GM12878 (cell line): ENCODE measurements at regions not wholly inside any gene's neighbourhood (a gene's known extent, or its start where the extent isn't known, plus 50 kb on each side); places are given as distances from the start of the nearest gene placed in this dataset.

Experiments
- ATAC-seq: fragments of 200-7000 bp; cut with Tn5 transposase; 3 replicates; pipeline ENCODE4 v1.9.1; 2020; ENCODE audit warnings: mild to moderate bottlenecking, moderate library complexity
- BruUV-seq: library from RNA; stranded (reverse); fragments of 400-500 nt; replicated peaks from 2 replicates; lab custom pipeline; 2021; lab: Mats Ljungman, UMichigan
- CTCF ChIA-PET: fragments of 300-600 bp; sonication (Branson Sonifier 250); formaldehyde crosslinking; extraction: SDS; loops from one replicate; lab custom pipeline; 2021; ENCODE audit warnings: inconsistent platforms; lab: Yijun Ruan, JAX
- POLR2A ChIA-PET: fragments of 350-600 bp; formaldehyde crosslinking; extraction: SDS; loops from one replicate; lab custom pipeline; 2021; ENCODE audit warnings: inconsistent platforms; lab: Charles Lee
- RAD21 ChIA-PET: fragments of 300-600 bp; sonication (Branson Sonifier 250); formaldehyde crosslinking; loops from one replicate; lab custom pipeline; 2023; ENCODE audit warnings: antibody characterized with exemption; ENCODE audit not compliant: unreplicated experiment; lab: Charles Lee
- SMC1A ChIA-PET: fragments of 300-600 bp; sonication (Branson Sonifier 250); formaldehyde crosslinking; loops from one replicate; lab custom pipeline; 2023; ENCODE audit not compliant: unreplicated experiment, uncharacterized antibody; lab: Charles Lee
- DNase-seq: peaks from one replicate; pipeline ENCODE4 v3.0.0-alpha.2; 2011; ENCODE audit warnings: low read depth, low spot score
- FAIRE-seq: peaks from 3 replicates; lab custom pipeline; 2011; peaks lifted over from hg19 to GRCh38; lab: Jason Lieb, UNC
- H2AFZ ChIP-seq: 2 replicates; pipeline ENCODE4 v1.6.0; 2011; ENCODE audit warnings: low read depth, low read length, control low read depth; ENCODE audit not compliant: control insufficient read depth
- H3K27ac ChIP-seq: 2 replicates; pipeline ENCODE4 v1.5.1; 2011; ENCODE audit warnings: control low read depth; ENCODE audit not compliant: control insufficient read depth, insufficient read depth
- H3K27me3 ChIP-seq, 2 experiments: replicated peaks in 1 of 2; 2 replicates each; pipeline versions ENCODE4 v1.6.0 to v1.6.1; 2011; ENCODE audit warnings: low read length in 1 of 2; ENCODE audit not compliant: control insufficient read depth in 2 of 2, insufficient read depth in 2 of 2
- H3K36me3 ChIP-seq, 2 experiments: 2 replicates each; pipeline ENCODE4 v1.5.1; 2011; ENCODE audit warnings: low read length in 1 of 2; ENCODE audit not compliant: control insufficient read depth in 2 of 2, insufficient read depth in 2 of 2
- H3K4me1 ChIP-seq: 2 replicates; pipeline ENCODE4 v1.6.1; 2011; ENCODE audit warnings: mild to moderate bottlenecking, low read length, moderate library complexity, mixed read lengths; ENCODE audit not compliant: control insufficient read depth, insufficient read depth
- H3K4me2 ChIP-seq: 2 replicates; pipeline ENCODE4 v1.6.0; 2011; ENCODE audit warnings: control low read depth; ENCODE audit not compliant: control insufficient read depth, insufficient read depth
- H3K4me3 ChIP-seq: fragments of 200-600 bp; sonication (generic); 2 replicates; pipeline ENCODE4 v1.5.1; 2016
- H3K79me2 ChIP-seq: 2 replicates; pipeline ENCODE4 v1.6.0; 2011; ENCODE audit warnings: low read length; ENCODE audit not compliant: control insufficient read depth, insufficient read depth
- H3K9ac ChIP-seq: 2 replicates; pipeline ENCODE4 v1.8.0; 2011; ENCODE audit warnings: low read length, control low read depth, mixed read lengths; ENCODE audit not compliant: control insufficient read depth, insufficient read depth
- H3K9me3 ChIP-seq: replicated peaks from 3 replicates; pipeline ENCODE4 v1.5.1; 2011; ENCODE audit warnings: mild to moderate bottlenecking, low read length; ENCODE audit not compliant: control insufficient read depth, insufficient read depth
- H4K20me1 ChIP-seq: 2 replicates; pipeline ENCODE4 v1.6.0; 2011; ENCODE audit not compliant: control insufficient read depth, insufficient read depth
- ATF2 ChIP-seq: IDR thresholded peaks from 2 replicates; pipeline ENCODE4 v1.6.1; 2012; ENCODE audit warnings: low read length, inconsistent platforms
- ESRRA ChIP-seq: IDR thresholded peaks from 2 replicates; pipeline ENCODE4 v1.6.1; 2012; ENCODE audit warnings: mild to moderate bottlenecking, low read length, improper control_type of control experiment
- EZH2 ChIP-seq: IDR thresholded peaks from 2 replicates; pipeline ENCODE4 v1.6.1; 2012; ENCODE audit warnings: low read depth, mild to moderate bottlenecking, control low read depth, inconsistent platforms, low read length, borderline replicate concordance; ENCODE audit not compliant: control insufficient read depth
- GATAD2B ChIP-seq: fragments of 450-650 bp; conservative IDR thresholded peaks from 2 replicates; pipeline ENCODE4 v1.6.1; 2017; ENCODE audit warnings: low read depth, mild to moderate bottlenecking, moderate library complexity
- HDAC6 ChIP-seq: fragments of 200-600 bp; sonication (generic); IDR thresholded peaks from one replicate; pipeline ENCODE4 v1.8.0; 2017; ENCODE audit warnings: antibody characterized with exemption; ENCODE audit not compliant: unreplicated experiment
- JUNB ChIP-seq: IDR thresholded peaks from 2 replicates; pipeline ENCODE4 v1.6.1; 2016; ENCODE audit warnings: antibody characterized with exemption, mild to moderate bottlenecking
- NFIC ChIP-seq: IDR thresholded peaks from 2 replicates; pipeline ENCODE4 v1.6.1; 2012; ENCODE audit warnings: low read depth, mild to moderate bottlenecking, inconsistent platforms, low read length, moderate library complexity
- NFXL1 ChIP-seq: fragments of 450-650 bp; IDR thresholded peaks from 2 replicates; pipeline ENCODE4 v1.6.1; 2017; ENCODE audit warnings: antibody characterized with exemption, mild to moderate bottlenecking, borderline replicate concordance
- SIX5 ChIP-seq: IDR thresholded peaks from 2 replicates; pipeline ENCODE4 v1.6.1; 2011; ENCODE audit warnings: mild to moderate bottlenecking, low read depth, low read length, moderate library complexity; ENCODE audit not compliant: severe bottlenecking
- SMC3 ChIP-seq: IDR thresholded peaks from 2 replicates; pipeline ENCODE4 v1.6.1; 2011; ENCODE audit warnings: low read length, improper control_type of control experiment, borderline replicate concordance
- SP1 ChIP-seq: IDR thresholded peaks from one replicate; pipeline ENCODE4 v1.6.1; 2011; ENCODE audit warnings: low read depth, low read length
- TCF7 ChIP-seq: IDR thresholded peaks from 2 replicates; pipeline ENCODE4 v1.6.1; 2014; ENCODE audit warnings: antibody characterized with exemption, borderline replicate concordance
- USF1 ChIP-seq: IDR thresholded peaks from 2 replicates; pipeline ENCODE4 v1.6.1; 2011; ENCODE audit warnings: borderline replicate concordance, low read depth, mild to moderate bottlenecking, moderate library complexity, mixed read lengths, low read length; ENCODE audit not compliant: insufficient read depth; ENCODE audit errors: extremely low read length
- ZBTB40 ChIP-seq: fragments of 450-650 bp; IDR thresholded peaks from 2 replicates; pipeline ENCODE4 v1.6.1; 2016; ENCODE audit warnings: mild to moderate bottlenecking, moderate library complexity, borderline replicate concordance
- ZNF274 ChIP-seq: IDR thresholded peaks from one replicate; pipeline ENCODE4 v1.8.0; 2011; ENCODE audit not compliant: insufficient read length, insufficient read depth
- WGBS: methylation state at CpG from one replicate; pipeline ENCODE4 v1.1.6; 2016; ENCODE audit warnings: low lambda C conversion rate; ENCODE audit not compliant: insufficient replicate concordance, insufficient coverage; ENCODE audit errors: missing lambda C conversion rate; 5-methylcytosine and 5-hydroxymethylcytosine counted together
- in situ Hi-C: fragments of 300-500 bp; cut with MboI; formaldehyde crosslinking; loops from 9 replicates; pipeline ENCODE4 v1.14.3; 2018; ENCODE audit warnings: mixed read lengths
- intact Hi-C: fragments of 100-400 bp; cut with micrococcal nuclease; formaldehyde crosslinking; loops from one replicate; pipeline ENCODE4 v1.14.2; 2022; ENCODE audit not compliant: unreplicated experiment

GRCh38 chr12:115137812-115138521, 454.0 kb upstream of the TBX3 start (continued):
- TF ChIP-seq SP1, result no peak
- TF ChIP-seq ZNF274, result no peak
- no peak for TF ChIP-seq GATAD2B
- no peak for TF ChIP-seq USF1
- TF ChIP-seq SMC3, result no peak
- TF ChIP-seq HDAC6, result no peak
- no peak for TF ChIP-seq SIX5
- TF ChIP-seq EZH2, result no peak
- no peak for TF ChIP-seq ESRRA
- no peak for TF ChIP-seq NFIC

GRCh38 chr12:115135800-115136211, 451.8 kb upstream of the TBX3 start:
- CTCF ChIA-PET, result no interaction called here
- BruUV-seq, result no TSS peak
- TF ChIP-seq TCF7 (no peak), ZBTB40 (no peak), JUNB (no peak), NFXL1 (no peak), ATF2 (no peak)

More at GRCh38 chr12:115135800-115136211, 451.8 kb upstream of the TBX3 start:
- Histone ChIP-seq H3K27ac (no peak overlapping the region), H3K4me1 (no peaks in the 10 kb centered on the region), H3K9ac (no peak overlapping the region), H3K79me2 (no peaks in the 10 kb centered on the region), H3K4me3 (no peak overlapping the region), H4K20me1 (no peaks in the 10 kb centered on the region), H3K4me2 (no peak overlapping the region), H3K9me3 (no peaks in the 10 kb centered on the region), H3K36me3 (no peaks in the 10 kb centered on the region), H3K27me3 (no peaks in the 10 kb centered on the region), H2AFZ (no peak overlapping the region)
- FAIRE-seq (no peak), ATAC-seq (no peak), DNase-seq (no peak)
- ChIA-PET SMC1A (interaction anchor here (0.6 kb wide), 1 partner anchor 652 kb away, joined by 3 read pairs; no protein-coding TSS in a partner anchor), POLR2A (no interaction called here), RAD21 (no interaction called here)
- in situ Hi-C loops, result no loop called here
- 23% methylated on average over 8 of the region's 8 CpGs for WGBS
- intact Hi-C loops, result no loop called here
